ENCODE measurements at regions not wholly inside any gene's neighbourhood (a gene's known extent, or its start where the extent isn't known, plus 50 kb on each side); places are given as distances from the start of the nearest gene placed in this dataset.

GRCh38 chr2:31675485-31675901, 94.8 kb upstream of the SRD5A2 start:
- no peak; the same call in 2 of the 3 replicates for ATAC-seq
- TF ChIP-seq, protein P1, sequence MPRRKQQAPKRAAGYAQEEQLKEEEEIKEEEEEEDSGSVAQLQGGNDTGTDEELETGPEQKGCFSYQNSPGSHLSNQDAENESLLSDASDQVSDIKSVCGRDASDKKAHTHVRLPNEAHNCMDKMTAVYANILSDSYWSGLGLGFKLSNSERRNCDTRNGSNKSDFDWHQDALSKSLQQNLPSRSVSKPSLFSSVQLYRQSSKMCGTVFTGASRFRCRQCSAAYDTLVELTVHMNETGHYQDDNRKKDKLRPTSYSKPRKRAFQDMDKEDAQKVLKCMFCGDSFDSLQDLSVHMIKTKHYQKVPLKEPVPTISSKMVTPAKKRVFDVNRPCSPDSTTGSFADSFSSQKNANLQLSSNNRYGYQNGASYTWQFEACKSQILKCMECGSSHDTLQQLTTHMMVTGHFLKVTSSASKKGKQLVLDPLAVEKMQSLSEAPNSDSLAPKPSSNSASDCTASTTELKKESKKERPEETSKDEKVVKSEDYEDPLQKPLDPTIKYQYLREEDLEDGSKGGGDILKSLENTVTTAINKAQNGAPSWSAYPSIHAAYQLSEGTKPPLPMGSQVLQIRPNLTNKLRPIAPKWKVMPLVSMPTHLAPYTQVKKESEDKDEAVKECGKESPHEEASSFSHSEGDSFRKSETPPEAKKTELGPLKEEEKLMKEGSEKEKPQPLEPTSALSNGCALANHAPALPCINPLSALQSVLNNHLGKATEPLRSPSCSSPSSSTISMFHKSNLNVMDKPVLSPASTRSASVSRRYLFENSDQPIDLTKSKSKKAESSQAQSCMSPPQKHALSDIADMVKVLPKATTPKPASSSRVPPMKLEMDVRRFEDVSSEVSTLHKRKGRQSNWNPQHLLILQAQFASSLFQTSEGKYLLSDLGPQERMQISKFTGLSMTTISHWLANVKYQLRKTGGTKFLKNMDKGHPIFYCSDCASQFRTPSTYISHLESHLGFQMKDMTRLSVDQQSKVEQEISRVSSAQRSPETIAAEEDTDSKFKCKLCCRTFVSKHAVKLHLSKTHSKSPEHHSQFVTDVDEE (CRISPR knock-in tag; IDR thresholded peaks at IDR 0.05) = no peak
- no peak for TF ChIP-seq ARNTL (CRISPR knock-in tag; IDR thresholded peaks at IDR 0.05; ENCODE audit: borderline replicate concordance, low read depth)
- no peak for TF ChIP-seq ISL1 (CRISPR knock-in tag; IDR thresholded peaks at IDR 0.05)
- no peak for TF ChIP-seq PPARA (CRISPR knock-in tag; IDR thresholded peaks at IDR 0.05; ENCODE audit: borderline replicate concordance)
- TF ChIP-seq ESRRG (CRISPR knock-in tag; IDR thresholded peaks at IDR 0.05) = no peak
- TF ChIP-seq, protein P2, sequence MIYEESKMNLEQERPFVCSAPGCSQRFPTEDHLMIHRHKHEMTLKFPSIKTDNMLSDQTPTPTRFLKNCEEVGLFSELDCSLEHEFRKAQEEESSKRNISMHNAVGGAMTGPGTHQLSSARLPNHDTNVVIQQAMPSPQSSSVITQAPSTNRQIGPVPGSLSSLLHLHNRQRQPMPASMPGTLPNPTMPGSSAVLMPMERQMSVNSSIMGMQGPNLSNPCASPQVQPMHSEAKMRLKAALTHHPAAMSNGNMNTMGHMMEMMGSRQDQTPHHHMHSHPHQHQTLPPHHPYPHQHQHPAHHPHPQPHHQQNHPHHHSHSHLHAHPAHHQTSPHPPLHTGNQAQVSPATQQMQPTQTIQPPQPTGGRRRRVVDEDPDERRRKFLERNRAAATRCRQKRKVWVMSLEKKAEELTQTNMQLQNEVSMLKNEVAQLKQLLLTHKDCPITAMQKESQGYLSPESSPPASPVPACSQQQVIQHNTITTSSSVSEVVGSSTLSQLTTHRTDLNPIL (CRISPR knock-in tag; IDR thresholded peaks at IDR 0.05; ENCODE audit: low read depth) = no peak
- no peak for TF ChIP-seq TOX (CRISPR knock-in tag; IDR thresholded peaks at IDR 0.05; ENCODE audit: borderline replicate concordance)
- TF ChIP-seq ZFP3 (CRISPR knock-in tag; IDR thresholded peaks at IDR 0.05) = no peak
- no peak for TF ChIP-seq GLIS3 (CRISPR knock-in tag; IDR thresholded peaks at IDR 0.05)
- no peak for TF ChIP-seq SNAI2 (CRISPR knock-in tag; IDR thresholded peaks at IDR 0.05)
- no peak for TF ChIP-seq CSDC2 (CRISPR knock-in tag; IDR thresholded peaks at IDR 0.05)
- TF ChIP-seq ZNF8 (CRISPR knock-in tag; IDR thresholded peaks at IDR 0.05) = no peak
- TF ChIP-seq ZC3H10 (CRISPR knock-in tag; IDR thresholded peaks at IDR 0.05) = no peak
- no peak for TF ChIP-seq BACH2 (CRISPR knock-in tag; IDR thresholded peaks at IDR 0.05; ENCODE audit: borderline replicate concordance)
- no peak for TF ChIP-seq ZNF70 (CRISPR knock-in tag; IDR thresholded peaks at IDR 0.05)
- TF ChIP-seq, protein P3, sequence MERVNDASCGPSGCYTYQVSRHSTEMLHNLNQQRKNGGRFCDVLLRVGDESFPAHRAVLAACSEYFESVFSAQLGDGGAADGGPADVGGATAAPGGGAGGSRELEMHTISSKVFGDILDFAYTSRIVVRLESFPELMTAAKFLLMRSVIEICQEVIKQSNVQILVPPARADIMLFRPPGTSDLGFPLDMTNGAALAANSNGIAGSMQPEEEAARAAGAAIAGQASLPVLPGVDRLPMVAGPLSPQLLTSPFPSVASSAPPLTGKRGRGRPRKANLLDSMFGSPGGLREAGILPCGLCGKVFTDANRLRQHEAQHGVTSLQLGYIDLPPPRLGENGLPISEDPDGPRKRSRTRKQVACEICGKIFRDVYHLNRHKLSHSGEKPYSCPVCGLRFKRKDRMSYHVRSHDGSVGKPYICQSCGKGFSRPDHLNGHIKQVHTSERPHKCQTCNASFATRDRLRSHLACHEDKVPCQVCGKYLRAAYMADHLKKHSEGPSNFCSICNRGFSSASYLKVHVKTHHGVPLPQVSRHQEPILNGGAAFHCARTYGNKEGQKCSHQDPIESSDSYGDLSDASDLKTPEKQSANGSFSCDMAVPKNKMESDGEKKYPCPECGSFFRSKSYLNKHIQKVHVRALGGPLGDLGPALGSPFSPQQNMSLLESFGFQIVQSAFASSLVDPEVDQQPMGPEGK (CRISPR knock-in tag; IDR thresholded peaks at IDR 0.05; ENCODE audit: borderline replicate concordance) = no peak
- no peak for TF ChIP-seq ZNF565 (CRISPR knock-in tag; conservative IDR thresholded peaks at IDR 0.05; ENCODE audit: low read depth)

GRCh38 chr2:31674446-31674845, 93.7 kb upstream of the SRD5A2 start:
- TF ChIP-seq, protein P2 (CRISPR knock-in tag; IDR thresholded peaks at IDR 0.05; ENCODE audit: low read depth) = no peak
- TF ChIP-seq, protein P3 (CRISPR knock-in tag; IDR thresholded peaks at IDR 0.05; ENCODE audit: borderline replicate concordance) = no peak
- TF ChIP-seq CSDC2 (CRISPR knock-in tag; IDR thresholded peaks at IDR 0.05) = no peak
- TF ChIP-seq TCF4 (CRISPR knock-in tag; IDR thresholded peaks at IDR 0.05; ENCODE audit: borderline replicate concordance) = no peak
- no peak for TF ChIP-seq ZC3H10 (CRISPR knock-in tag; IDR thresholded peaks at IDR 0.05)
- TF ChIP-seq BACH2 (CRISPR knock-in tag; IDR thresholded peaks at IDR 0.05; ENCODE audit: borderline replicate concordance) = no peak
- no peak for TF ChIP-seq OSR1 (CRISPR knock-in tag; IDR thresholded peaks at IDR 0.05)
- no peak for TF ChIP-seq ZNF70 (CRISPR knock-in tag; IDR thresholded peaks at IDR 0.05)
- TF ChIP-seq POU6F1 (CRISPR knock-in tag; IDR thresholded peaks at IDR 0.05; ENCODE audit: borderline replicate concordance, low read depth) = no peak
- no peak for TF ChIP-seq ZNF565 (CRISPR knock-in tag; conservative IDR thresholded peaks at IDR 0.05; ENCODE audit: low read depth)
- no peak for TF ChIP-seq ISL1 (CRISPR knock-in tag; IDR thresholded peaks at IDR 0.05)
- no peak for TF ChIP-seq ARNTL (CRISPR knock-in tag; IDR thresholded peaks at IDR 0.05; ENCODE audit: borderline replicate concordance, low read depth)
- no peak for TF ChIP-seq CSRNP3 (CRISPR knock-in tag; IDR thresholded peaks at IDR 0.05)
- no peak for TF ChIP-seq ZFP30 (CRISPR knock-in tag; IDR thresholded peaks at IDR 0.05)
- no peak for TF ChIP-seq SNAI2 (CRISPR knock-in tag; IDR thresholded peaks at IDR 0.05)
- TF ChIP-seq ZFP3 (CRISPR knock-in tag; IDR thresholded peaks at IDR 0.05) = no peak
- TF ChIP-seq GLIS3 (CRISPR knock-in tag; IDR thresholded peaks at IDR 0.05) = no peak
- no peak for TF ChIP-seq TOX (CRISPR knock-in tag; IDR thresholded peaks at IDR 0.05; ENCODE audit: borderline replicate concordance)
- no peak for TF ChIP-seq ZNF8 (CRISPR knock-in tag; IDR thresholded peaks at IDR 0.05)
- TF ChIP-seq, protein P1 (CRISPR knock-in tag; IDR thresholded peaks at IDR 0.05) = no peak

More at GRCh38 chr2:31674446-31674845, 93.7 kb upstream of the SRD5A2 start:
- no peak for ATAC-seq

All from SK-N-SH treated with all-trans-retinoic acid at 6 μM for 48 hours (cell line).